Bronchial epithelial cell (primary cell): ENCODE measurements at regions not wholly inside any gene's neighbourhood (a gene's known extent, or its start where the extent isn't known, plus 50 kb on each side); places are given as distances from the start of the nearest gene placed in this dataset.
A peak's percentile ranks its signal among the peaks of the same experiment; 100 is the strongest.

Source experiments
- DNase-seq: peaks from one replicate; pipeline ENCODE4 v3.0.0-alpha.2; 2010; ENCODE audit warnings: low read depth
- FAIRE-seq: peaks from 2 replicates; lab custom pipeline; 2011; peaks lifted over from hg19 to GRCh38; lab: Jason Lieb, UNC
- H3K27me3 ChIP-seq: 2 replicates; pipeline ENCODE4 v1.5.1; 2011; ENCODE audit warnings: low read length; ENCODE audit not compliant: control insufficient read depth, insufficient read depth
- H3K36me3 ChIP-seq: 2 replicates; pipeline ENCODE4 v1.5.1; 2011; ENCODE audit warnings: low read length; ENCODE audit not compliant: control insufficient read depth, insufficient read depth
- H3K4me3 ChIP-seq: 2 replicates; pipeline ENCODE4 v1.5.1; 2011; ENCODE audit warnings: mild to moderate bottlenecking, low read depth, low read length, control low read depth
- TF ChIP-seq, protein P1 (sequence below): IDR thresholded peaks from 2 replicates; pipeline ENCODE4 v1.5.1; 2011; ENCODE audit warnings: mild to moderate bottlenecking, moderate library complexity, low read length, control low read depth, inconsistent platforms; ENCODE audit not compliant: insufficient read depth, severe bottlenecking

DNA sequence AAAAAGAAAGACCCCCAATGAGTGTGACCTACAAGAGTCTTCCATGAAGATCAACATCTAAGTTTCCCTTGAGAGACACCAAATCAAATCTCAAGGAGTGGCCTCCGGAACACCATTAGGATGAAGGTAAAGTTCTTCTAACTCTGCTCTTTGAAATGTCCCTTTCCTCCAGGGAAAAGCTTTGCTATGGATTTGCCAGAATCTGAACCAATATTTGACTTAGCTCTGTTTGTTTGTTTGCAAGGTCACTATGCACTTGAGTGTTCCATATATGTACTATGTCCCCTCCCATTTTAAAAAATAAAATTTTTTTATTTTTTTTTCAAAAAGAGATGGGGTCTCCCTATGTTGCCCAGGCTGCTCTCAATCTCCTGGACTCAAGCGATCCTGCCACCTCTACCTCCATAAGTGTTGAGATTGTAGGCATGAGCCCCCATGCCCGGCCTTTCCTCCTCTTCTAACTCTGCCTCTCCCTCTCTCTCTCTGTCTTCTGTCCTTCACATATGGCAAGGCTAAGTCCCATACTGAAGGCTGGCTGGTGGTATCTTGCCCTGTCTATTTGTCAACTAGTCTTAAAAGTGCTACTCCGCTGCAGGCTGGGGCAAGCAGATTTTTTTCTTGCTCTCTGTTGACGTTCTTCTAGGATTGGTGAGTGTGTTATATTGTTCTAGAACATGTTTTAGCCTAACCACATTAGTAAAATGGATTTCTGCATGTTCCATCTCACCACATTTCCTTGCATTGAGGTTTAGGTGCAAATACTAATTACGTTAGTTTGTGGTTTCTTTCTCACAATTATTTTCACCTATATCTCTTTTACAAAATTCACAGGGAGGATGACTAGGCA is 276.7 kb upstream of the DYNLRB2 start:
- Histone ChIP-seq H3K27me3 (no peaks in the 10 kb centered on the region), H3K4me3 (no peak overlapping the region), H3K36me3 (no peaks in the 10 kb centered on the region)
- FAIRE-seq (no peak), DNase-seq (peak; percentile 19)
- TF ChIP-seq, protein P1, sequence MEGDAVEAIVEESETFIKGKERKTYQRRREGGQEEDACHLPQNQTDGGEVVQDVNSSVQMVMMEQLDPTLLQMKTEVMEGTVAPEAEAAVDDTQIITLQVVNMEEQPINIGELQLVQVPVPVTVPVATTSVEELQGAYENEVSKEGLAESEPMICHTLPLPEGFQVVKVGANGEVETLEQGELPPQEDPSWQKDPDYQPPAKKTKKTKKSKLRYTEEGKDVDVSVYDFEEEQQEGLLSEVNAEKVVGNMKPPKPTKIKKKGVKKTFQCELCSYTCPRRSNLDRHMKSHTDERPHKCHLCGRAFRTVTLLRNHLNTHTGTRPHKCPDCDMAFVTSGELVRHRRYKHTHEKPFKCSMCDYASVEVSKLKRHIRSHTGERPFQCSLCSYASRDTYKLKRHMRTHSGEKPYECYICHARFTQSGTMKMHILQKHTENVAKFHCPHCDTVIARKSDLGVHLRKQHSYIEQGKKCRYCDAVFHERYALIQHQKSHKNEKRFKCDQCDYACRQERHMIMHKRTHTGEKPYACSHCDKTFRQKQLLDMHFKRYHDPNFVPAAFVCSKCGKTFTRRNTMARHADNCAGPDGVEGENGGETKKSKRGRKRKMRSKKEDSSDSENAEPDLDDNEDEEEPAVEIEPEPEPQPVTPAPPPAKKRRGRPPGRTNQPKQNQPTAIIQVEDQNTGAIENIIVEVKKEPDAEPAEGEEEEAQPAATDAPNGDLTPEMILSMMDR, result no peak

DNA sequence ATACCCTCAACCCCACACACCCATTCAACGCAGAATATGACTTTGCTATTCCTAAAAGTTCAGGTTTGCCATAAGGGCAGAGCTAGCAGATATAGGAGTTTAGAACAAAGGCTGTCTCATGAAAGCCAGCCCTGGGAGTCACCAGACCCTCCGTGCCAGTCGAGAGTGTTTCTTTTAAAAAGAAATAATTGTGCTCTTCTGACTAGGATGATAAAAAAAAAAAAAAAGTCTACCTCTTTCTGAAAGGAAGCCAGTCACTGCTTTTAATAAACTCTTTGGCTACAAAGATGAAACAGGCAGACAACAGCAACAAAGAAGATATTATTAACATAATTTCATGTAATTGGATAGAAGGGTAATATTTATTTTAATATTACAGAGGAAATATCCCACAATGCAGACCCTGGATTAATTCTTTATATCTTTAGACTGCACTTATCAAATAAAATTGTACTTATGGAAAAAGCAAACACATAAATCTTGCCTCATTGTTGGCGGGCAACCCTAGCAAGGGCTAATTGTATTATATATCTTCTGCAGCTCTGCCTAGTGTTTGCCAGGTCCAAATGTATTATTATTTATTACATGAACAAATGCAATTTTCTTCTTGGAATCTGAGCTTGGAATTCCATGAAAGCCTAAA is 277.5 kb upstream of the DYNLRB2 start:
- TF ChIP-seq, protein P1, result no peak
- DNase-seq (no peak), FAIRE-seq (no peak)
- H3K4me3 ChIP-seq, result no peak overlapping the region
- H3K27me3 ChIP-seq, result no peaks in the 10 kb centered on the region
- no peaks in the 10 kb centered on the region for H3K36me3 ChIP-seq

DNA sequence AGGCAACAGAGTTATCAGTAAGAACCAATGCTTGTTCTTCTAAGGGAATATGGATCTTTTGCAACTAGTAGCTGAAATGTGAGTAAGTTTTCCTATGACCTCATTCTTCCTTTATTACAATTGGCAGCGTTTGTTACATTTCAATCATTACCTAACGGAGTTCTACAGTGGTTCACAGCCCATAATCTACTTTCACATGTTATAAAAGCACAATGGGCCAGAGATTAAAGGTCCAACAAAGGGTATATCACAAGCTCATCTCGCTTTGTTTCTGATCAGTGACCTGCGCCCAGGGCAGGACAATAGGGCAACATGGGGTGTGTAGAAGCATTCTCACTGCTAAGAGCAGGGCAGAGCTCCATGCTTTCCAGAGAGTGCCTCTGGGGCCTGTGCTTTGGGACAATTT is 279.9 kb upstream of the DYNLRB2 start:
- DNase-seq, result peak; percentile 15
- no peak for FAIRE-seq
- Histone ChIP-seq H3K27me3 (no peaks in the 10 kb centered on the region), H3K36me3 (no peaks in the 10 kb centered on the region), H3K4me3 (no peak overlapping the region)
- TF ChIP-seq, protein P1, result no peak

DNA sequence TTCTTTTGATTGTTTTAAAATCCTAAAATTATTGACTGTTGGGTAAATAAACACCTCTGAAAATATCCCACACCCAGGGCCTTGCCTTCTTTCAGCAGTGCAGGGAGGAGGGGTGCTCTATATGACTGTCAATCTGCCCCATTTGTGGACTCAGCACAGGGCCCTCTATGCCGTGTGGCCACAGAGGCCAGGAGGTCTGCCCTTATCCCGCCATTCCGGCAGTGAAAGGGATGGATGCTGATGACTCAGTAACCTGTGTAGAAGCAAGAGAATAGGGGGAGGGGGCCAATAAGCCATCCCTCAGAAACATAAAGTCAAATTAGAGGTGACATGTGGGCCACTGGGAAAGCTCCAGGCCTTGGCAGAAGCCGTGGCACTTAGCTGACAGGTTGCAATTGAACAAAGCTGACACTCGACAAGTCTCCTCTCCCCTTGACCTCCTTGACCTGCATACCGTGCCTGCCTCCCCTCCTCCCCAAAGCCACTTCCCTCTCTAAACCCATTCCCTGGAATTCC is 281.4 kb upstream of the DYNLRB2 start:
- TF ChIP-seq, protein P1, result no peak
- FAIRE-seq (no peak), DNase-seq (no peak)
- Histone ChIP-seq H3K27me3 (no peaks in the 10 kb centered on the region), H3K4me3 (no peak overlapping the region), H3K36me3 (no peaks in the 10 kb centered on the region)

DNA sequence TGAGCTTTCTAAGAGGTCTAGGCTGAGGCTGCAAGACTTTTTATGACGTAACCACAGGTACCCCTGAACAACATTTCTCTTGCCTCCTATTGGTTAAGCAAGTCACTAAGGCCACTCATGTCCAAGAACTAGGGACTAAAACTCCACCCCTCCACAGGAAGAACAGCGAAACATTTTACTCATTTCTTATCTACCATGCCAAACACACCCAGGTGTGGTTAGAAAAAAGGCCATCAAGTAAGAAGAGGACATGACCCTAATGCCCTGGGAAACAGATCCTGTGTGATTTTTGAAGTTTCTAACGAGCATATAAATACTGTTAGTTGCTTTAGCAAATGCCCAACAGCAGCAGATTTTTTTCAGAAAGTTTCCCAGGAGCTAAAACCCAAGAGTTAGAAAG is 282.4 kb upstream of the DYNLRB2 start:
- DNase-seq, result no peak
- FAIRE-seq, result no peak
- Histone ChIP-seq H3K4me3 (no peak overlapping the region), H3K27me3 (no peaks in the 10 kb centered on the region), H3K36me3 (no peaks in the 10 kb centered on the region)
- TF ChIP-seq, protein P1, result no peak
